Muscle of back (tissue), 3 donors: ENCODE measurements at regions not wholly inside any gene's neighbourhood (a gene's known extent, or its start where the extent isn't known, plus 50 kb on each side); places are given as distances from the start of the nearest gene placed in this dataset.

Source experiments
- DNase-seq, 3 donors: peaks; one replicate each; pipeline versions ENCODE4 v3.0.0 to v3.0.0-alpha.2; 2013

DNA sequence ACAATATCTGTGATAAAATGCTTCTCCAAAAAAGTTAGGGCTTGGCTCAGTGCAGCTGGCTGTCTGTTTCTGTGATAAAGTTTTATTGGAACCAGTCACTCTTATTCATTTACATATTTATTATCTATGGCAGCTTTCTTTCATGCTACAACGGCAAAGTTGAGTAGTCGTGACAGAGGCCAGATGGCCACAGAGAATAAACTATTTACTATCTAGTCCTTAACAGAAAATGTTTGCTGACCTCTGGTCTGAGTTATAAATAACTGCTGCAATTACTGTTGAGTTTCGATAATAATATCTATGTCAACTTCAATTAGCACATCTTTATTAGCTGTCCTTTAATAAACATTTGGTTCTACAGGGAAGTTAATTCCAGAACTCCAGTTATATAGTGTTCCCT is 180.2 kb upstream of the RUNX1 start:
- no peak for DNase-seq

DNA sequence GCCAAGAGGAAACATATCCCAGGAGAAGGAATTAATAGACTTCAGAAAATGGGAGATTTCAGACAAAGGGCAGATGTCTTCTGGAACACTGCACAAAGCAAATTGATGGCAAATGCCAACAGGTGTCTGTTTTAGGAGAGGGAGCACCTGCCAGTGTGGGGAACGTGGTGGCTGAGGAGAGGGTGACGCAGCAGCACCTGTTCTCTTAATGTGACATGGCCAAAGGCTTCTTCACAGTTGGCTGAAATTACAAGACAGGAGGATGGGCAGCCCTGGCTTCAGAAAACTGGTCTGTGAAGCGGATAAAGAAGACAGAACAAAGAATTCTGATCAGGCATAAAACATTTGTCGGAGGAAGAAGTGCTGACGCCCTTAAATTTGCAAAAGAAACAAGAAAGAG is 178.7 kb upstream of the RUNX1 start:
- DNase-seq, result peak in 1 of 3 donors; percentile 37

DNA sequence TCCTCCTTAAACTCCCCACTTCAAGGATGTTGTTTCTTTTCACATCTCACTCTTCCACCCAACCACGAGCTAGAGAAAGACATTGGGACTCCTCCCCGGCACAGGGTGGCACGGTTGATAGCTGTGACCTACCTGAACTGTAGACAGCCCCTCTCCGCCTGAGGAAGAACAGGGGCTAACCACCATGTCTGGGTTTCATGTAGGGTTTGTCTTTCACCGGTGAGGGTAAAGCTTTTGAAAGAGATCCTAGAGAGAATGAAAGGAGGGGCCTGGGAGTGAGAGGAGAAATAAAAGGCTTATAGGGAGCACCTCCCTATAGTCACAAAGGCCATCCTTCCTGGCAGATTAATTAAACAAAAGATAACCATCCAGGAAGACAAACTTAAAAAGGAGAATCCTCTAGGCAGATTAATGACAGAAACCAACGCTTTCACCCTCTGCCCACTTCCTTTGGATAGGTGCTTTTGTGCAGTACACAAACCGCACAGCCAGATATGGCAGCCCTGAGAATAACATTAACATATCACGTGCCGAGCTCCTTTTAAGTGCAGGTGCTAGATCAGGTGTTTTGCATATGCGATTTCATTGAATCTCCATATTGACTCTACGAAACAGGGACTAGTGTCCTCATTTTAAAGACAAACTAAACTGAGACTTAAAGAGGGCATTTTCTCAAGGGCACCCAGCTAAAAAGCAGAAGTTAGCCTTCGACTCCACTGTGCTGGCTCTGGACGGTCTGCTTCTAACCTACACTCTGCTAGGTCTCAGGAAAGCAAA is 178.1 kb upstream of the RUNX1 start:
- DNase-seq, result no peak

DNA sequence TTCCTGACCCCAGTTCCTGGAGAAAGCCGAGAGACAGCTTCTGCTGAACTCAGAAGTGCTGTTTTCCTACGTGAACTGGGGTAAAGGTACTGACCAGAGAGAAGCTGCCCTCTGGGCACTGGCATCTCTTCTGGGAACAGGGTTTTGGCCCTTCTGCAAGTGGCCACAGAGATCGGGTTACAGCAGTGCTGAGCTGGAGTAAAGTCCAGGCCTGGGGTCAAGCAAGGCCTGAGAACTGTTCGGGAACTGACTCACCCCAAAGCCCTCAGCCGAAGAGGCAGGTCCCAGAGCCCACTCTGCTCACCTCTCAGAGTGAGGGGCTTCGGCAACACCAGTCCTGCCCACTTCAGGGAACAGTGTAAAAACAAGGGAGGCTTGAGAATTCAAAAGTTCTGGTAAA is 177.2 kb upstream of the RUNX1 start:
- peak in 1 of 3 donors; percentile 46 for DNase-seq

DNA sequence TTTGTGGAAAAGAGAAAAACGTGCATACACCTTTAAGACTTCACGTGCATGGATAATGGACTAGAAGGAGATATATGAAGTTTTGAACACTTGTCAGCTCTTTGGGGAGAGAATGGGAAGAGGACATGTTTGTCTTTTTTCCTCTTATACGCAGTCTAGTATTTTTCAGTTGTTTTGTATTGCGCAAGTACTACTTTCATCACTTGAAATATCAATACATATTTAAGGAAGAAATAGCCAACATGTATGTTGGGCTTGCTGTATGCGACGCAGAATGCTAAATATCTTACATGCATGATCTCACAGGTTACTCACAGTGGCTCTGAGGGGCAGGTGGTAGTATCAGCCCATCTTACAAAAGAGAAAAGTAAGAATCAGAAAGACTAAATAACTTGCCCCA is 176.5 kb upstream of the RUNX1 start:
- DNase-seq, result no peak

DNA sequence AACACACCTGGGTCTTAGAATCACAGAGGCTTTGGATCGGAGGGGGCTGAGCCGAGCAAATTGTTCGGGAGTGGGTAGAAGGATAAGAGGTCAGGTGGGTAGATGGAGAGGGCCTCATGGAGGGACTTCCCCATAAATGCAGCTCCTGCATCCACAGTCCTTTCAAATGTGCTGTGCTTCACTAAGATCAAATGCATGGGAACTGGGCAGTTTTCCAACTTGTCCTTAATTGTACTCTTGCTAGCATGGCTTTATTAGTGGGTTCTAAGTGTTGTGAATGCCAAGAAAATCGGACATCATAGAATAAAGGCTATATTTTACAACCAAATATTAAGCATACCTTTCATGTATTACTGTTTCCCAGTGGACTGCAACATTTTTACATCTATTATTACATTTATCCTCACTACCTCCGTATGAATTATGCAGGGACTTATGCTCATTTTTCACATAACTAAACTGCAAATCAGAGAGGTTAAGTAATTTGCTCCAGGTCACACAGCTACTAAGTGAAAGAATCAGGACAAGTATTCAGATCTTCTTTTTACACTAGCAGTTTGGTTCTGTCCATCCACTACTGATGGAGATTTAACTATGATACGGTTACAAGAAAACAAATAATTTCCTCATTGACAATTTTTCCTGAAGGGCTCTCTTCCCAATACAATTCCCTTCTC is 174.5 kb upstream of the RUNX1 start:
- DNase-seq, result no peak

DNA sequence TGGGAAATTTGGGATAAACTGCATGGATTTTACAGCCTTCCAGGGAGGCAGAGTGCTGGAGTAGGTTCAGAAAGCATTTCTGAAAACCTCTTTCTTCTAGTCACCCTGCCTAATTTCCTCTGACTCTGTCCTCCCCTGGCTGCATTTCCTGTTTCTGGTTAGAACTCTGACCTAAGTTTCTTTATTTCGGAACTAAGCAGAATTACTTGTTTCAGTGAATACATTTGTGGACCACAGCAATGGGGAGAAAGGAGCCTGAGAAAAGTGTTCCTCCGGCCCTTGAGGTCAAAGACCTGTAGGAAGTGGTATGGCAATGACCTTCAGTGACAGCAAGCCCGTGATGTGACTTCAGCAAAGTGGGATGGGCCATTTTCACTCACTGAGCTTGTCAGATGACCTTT is 173.4 kb upstream of the RUNX1 start:
- no peak for DNase-seq

DNA sequence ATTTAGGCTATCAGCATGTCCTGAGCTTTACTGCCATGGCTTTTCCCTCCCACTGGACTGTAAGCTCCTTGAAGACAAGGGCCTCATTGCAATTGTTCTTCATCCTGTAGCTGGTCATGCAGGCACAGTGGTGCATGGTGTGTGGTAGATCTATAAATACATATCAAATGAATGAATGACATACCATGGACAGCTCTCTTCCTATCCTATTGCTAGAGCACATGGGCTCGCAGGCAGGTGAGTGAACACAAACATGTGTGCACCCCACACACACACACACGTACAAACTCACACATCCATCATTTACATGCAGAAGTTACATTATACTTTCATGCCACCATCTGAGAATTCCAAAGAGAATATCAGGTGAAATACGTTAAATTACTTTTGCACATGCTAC is 172.9 kb upstream of the RUNX1 start:
- DNase-seq, result peak in 1 of 3 donors; percentile 44

DNA sequence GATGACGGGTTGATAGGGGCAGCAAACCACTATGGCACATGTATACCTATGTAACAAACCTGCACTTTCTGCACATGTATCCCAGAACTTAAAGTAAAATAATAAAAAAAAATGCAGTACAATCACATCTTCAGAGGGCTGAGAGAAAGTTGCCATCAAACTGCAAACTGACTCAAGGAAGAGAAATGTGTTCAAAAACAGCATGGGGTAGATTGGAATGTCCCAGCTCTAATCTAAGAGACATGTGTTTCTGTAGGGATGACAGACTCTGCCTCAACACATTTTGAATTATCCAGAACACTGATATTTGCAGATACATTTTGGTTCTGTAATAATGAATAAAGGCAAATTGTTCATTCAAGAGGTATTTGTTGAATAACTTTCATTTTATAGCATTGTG is 171.2 kb upstream of the RUNX1 start:
- no peak for DNase-seq

DNA sequence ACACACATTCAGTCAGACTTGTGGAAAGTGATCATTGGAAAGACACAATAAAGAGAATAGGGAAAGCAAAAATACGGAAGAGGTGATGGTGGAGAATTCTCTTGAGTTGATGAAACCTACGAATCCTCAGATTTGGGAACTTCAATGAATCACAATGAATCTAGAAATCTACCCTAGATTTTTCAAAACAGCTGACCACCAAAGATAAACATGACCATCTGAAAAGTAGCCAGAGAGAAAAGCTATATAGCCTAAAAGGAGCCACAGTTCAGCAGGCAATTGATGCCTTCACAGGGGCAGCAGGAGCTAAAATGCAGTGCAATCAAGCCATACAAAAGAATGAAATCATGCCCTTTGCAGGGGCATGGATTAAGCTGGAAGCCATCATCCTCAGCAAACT is 170.6 kb upstream of the RUNX1 start:
- no peak for DNase-seq

DNA sequence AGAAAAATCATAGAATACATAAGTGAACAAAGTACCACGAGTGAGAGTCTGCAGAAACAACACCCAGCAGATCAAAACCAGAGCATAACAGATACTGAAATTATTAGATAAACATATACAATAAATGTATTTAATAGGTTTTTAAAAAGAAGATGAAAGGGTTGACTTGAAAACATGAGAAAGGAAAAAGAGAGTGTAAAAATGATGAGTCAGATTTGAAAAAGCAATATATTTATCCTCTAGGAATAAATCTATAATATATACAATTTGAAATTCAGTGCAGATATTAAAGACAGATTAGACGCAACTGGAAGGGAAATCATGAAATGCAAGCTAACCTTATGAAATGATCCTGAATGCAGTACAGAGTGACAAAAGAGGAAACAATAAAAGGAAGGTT is 170.2 kb upstream of the RUNX1 start:
- no peak for DNase-seq

DNA sequence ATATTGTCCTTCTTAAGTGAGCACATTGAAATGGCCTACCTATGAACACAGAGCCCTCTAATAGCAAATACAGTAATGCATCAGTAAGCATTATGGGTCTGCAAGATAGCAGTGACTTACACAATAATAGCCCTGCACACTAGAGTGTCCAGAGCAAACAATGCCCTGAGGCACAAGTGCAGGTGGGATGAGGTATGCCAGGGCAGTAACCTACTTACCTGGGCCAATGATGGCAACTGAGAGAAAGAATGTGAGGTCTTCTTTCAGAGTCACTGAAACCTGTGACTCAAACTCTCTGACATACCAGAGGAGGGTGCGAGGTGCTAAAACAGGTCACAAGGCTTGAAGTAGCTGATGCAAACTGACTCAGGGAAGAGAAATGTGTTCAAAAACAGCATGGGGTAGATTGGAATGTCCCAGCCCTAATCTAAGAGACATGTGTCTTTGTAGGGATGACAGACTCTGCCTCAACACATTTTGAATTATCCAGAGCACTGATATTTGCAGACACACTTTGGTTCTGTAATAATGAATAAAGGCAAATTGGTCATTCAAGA is 168.5 kb upstream of the RUNX1 start:
- peak in 1 of 3 donors; percentile 91 for DNase-seq

DNA sequence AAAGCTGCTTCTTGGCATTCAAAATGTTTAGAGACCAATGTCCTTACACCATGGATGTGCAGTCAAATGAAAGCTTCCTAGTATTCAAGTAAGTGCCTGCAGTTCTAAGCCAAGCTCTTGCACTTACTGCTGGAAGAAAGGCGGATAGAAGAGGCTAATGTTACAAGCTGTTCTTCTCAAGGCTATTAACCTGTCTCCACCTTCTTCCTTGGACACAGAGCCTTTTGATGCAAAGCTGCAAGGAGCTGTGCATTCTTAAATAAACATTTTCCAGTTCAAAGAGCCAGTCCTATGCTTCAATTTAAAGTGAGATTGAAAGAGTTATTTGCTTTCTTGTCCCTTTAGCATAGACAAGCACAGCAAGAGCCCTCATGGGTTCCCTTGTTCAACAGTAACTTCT is 167.9 kb upstream of the RUNX1 start:
- DNase-seq, result no peak

DNA sequence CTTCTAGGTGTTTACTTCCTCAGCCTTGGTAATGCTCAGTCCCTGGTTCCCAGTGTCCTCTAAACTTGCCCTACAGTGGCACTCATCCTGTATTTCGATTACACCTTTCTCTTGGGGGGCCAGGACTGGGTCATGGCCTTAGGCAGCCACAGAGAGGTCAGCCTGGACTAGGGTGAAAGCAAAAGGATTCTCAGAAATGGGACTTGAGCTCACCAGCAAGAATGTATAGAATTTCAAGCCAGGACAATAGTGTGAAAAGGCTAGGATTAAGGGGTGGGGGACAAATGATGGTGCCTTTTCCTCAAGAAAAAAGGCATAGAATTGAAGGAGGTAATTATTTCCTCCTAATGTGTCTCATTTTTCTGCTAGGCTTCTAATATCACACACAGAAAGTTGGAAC is 166.8 kb upstream of the RUNX1 start:
- DNase-seq, result no peak

DNA sequence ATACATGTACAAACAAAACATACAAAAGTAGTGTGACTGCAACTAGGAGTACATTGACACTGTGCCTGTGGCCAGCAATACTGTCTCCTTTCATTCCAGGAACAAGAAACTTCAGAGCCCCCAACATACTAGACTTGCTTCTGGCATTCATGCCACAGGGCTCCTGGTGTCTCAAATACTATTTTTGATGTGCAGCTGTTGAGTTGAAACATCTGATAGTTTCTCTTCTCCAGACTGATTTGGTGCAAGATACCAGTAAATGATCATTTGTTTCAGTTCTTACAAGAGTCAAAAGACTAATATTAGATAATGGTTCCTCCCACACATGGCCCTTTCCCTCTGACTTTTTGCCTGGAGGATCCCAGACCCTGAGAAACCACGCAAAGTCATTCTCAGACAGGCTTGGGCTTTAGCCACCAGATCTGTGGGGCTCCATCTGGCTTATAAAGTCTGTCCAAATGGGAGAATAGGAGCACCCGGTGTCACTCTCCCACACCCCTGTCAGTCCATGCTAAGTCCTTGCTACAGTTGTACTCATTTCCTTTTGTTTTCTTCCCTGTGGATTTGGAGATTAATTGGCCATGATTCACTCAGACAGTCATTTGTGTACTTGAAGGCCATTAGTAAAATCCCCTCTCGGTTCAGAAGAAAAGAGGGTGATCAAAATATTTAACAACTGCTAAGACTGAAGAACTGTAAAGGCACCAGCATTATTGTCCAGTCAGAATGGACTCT is 163.5 kb upstream of the RUNX1 start:
- no peak for DNase-seq

DNA sequence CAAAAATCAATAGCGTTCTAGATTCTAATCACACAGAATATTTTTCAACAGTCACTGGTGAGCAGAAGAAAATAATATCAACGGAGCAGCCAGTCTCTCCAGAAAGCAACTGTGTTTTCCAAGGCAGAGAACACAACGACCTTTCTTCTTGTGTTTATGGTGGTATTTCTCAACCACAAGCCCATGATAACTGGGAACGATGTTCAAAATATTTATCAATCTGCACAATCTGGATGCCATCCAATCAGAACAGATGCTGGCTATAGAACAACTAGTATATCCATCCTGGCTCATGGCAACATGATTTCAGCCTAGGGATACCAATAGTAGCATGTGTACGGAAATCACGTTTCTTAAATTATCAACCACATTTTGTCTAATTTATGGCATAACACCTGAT is 162.7 kb upstream of the RUNX1 start:
- no peak for DNase-seq

DNA sequence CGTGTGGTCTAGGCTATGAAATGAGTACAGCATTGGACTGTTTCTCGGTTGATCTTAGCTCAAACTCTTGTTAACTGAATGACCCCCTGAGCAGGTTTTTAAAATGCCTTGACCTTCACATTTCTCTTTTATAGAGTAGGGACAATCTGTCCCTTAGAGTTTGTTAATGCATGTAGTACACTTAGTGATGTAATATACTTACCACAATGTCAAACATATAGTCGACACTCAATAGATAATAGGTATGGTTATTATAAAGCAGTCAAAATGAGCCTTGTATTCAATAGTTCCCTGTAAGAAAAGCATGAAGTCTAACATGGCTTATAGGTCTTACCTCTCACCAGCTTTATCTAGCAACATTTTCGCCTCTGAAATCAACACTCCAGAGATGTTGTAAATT is 161.0 kb upstream of the RUNX1 start:
- DNase-seq, result no peak

DNA sequence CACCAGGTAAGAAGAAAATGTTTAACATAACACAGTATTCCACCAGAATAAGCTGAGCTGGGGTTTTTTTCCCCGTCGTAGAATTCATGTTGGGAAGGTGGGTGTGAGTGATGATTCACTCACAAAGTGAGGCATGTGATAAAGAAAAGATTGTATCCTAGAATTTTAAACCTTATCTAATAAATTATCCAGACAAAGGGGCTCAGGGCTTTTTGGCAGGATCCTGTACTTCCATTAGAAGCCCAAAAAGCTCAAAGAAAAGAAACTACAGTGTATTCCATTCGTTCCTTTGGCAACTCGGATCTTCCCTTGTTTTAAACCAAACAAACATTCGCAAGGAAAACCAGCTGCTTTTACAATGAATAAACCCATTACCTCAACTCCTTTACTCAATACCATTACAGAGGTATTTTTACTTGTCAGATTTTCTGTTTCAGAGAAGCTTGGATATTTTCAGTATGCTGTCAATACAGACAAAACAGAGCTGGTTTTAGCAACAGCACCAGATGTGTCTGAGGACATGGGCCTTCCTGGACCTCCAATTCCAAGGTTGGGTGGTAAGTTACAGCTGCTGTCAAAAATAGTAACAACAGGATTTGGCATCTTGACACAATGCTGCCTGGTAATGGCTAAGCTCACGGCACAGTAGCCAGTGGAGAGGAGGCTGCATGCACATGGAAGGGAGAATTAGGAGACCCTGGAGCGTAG is 159.9 kb upstream of the RUNX1 start:
- DNase-seq, result peak in 1 of 3 donors; percentile 40

DNA sequence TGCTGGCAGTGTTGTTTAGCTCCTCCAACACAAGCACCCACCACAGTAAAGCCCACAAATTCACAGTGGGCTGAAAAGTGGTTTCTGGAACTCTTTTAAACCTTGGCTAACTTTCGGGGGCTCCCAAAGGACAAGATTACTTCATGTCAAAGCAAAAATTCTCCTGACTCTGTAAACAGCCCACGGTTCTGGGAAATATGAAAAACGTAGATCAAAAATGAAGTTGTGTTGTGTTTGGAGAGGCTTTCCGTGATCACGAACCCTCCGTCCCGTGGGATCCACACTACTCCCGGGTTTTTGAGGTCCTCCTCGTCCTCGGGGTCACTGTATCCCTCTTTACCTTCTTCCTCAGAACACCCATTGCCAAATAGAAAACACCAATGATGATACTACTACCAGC is 159.0 kb upstream of the RUNX1 start:
- DNase-seq, result peak in 1 of 3 donors; percentile 55

DNA sequence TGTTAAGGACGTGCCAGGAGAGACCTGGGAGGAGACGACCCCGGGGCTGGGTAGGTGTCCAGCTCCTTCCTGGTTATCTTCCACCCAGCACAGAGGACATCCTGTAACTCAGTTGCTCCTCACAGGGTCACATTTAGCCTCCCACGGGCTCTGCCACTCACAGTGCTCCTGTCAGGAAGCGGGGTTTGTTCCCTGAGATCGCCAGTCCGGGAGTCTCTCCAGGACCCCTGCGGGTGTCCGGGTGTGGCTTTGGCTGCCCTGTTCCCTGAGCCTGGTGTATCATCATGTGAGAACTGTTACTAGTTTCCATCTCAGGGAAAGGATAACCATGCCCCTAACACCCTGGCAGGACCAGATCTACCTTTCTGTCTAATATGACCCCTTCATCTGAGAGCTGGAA is 158.2 kb upstream of the RUNX1 start:
- no peak for DNase-seq

DNA sequence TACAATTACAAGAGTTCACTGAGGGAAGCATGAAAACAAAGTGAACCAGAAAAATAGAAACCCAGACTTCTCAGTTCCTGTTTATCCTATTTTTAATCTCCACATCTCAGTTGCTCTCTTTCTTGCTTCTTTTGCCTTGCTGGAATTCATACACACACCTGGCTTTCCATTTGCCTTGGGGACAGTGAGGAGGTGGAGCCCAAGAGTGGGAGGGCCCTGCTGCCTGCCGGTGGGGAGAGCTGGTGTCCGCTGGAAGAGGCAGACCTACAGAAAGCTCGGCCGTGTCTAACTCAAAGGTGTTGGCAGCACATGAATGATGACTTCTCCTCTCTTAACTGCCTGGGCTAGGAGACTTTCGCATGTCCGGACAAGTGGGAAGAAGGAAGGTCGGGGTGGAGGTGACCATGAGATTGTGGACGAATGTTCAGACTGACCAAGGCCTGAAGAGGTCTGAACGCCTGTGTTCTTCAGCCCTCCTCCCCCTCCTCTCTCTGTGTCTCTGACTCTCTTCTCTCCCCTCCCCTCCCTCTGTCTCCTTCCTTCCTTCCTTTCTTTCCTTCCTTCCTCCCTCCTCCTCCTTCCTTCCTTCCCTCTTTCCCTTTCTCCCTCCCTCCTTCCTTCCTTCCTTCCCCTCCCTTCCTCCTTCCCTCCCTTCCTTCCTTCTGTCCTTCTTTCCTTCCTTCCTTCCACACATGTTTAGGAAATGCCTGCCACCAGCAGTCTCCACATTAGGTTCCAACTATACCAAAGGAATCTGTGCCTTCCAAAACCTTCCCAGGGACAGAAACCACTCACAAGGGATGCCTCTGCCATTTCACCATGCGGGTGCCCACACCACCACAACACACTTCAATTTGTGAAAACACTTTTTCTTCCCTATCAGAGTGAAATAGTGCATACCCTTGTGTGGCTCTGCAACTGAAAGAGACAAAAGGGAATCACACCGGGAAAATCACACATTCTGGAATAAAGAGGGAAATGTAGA is 157.3 kb upstream of the RUNX1 start:
- peak in 1 of 3 donors; percentile 65 for DNase-seq
